ENCODE measurements at regions not wholly inside any gene's neighbourhood (a gene's known extent, or its start where the extent isn't known, plus 50 kb on each side); places are given as distances from the start of the nearest gene placed in this dataset.

DNA sequence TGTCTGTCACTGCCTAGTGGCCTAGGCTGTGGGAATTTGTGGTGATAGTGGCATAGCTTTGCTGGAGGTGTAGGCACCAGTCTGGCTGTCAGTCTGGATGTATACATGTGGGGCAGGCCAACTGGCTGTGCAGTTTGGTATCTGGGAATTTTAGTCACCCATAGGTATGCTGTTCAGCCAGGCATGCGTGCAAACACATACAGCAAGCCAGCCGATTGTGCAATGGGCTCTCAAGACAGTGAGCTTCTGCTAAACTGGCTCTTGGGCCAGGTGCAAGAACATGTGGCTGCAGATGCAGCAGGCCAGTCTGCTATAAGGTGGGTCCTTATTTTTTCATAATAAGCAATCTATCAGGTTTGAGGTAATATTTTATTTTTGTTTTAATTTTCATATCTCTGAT lies 87.1 kb upstream of the PLSCR5 start:
- ATAC-seq (no peak), DNase-seq (no peak)
- Histone ChIP-seq H3K36me3 (ENCODE audit: insufficient read depth in 1 of 2, low read depth in 1 of 2) (no peaks in the 10 kb centered on the region), H3K4me1 (no peaks in the 10 kb centered on the region), H3K9me3 (peaks cover 12% of the 10 kb centered on the region), H3K27ac (no peak overlapping the region), H3K27me3 (ENCODE audit: insufficient read depth in 3 of 3, low read length in 2 of 3) (no peaks in the 10 kb centered on the region), H3K4me3 (no peak overlapping the region)
- WGBS, 3 donors, result 93 to 96% (median 94%) methylated on average over 2 of the region's 2 CpGs
- TF ChIP-seq CTCF (IDR thresholded peaks at IDR 0.05), result no peak
- intact Hi-C loops (cut with DNase I), result no loop called here

DNA sequence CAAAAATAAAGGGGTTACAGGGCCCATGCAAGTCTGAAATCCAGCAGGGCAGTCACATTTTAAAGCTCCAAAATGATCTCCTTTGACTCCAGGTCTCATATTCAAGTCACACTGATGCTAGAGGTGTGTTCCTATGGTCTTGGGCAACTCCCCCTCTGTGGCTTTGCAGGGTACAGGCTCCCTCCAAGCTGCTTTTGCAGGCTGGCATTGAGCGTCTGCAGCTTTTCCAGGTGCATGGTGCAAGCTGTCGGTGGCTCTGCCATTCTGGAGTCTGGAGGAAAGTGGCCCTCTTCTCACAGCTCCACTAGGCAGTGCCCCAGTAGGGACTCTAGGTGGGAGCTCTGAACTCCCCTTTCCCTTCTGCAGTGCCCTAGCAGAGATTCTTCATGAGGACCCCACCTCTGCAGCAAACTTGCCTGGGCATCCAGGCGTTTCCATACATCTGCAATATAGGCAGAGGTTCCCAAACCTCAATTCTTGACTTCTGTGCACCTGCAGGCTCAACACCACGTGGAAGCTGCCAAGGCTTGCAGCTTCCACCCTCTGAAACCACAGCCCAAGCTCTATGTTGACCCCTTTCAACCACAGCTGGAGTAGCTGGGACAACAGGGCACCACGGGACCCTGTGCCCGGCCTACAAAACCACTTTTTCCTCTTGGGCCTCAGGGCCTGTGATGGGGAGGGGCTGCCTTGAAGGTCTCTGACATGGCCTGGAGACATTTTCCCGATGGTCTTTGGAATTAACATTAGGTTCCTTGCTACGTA lies 80.1 kb upstream of the PLSCR5 start:
- Histone ChIP-seq H3K36me3 (ENCODE audit: insufficient read depth in 1 of 2, low read depth in 1 of 2) (no peaks in the 10 kb centered on the region), H3K27me3 (ENCODE audit: insufficient read depth in 3 of 3, low read length in 2 of 3) (no peaks in the 10 kb centered on the region), H3K27ac (no peak overlapping the region), H3K4me1 (no peaks in the 10 kb centered on the region), H3K9me3 (peaks cover 4% of the 10 kb centered on the region), H3K4me3 (no peak overlapping the region)
- DNase-seq, result no peak
- intact Hi-C loops (cut with DNase I), result no loop called here
- WGBS, 3 donors, result 76 to 81% (median 80%) methylated on average over 8 of the region's 8 CpGs
- no peak for ATAC-seq
- TF ChIP-seq CTCF (IDR thresholded peaks at IDR 0.05), result no peak

DNA sequence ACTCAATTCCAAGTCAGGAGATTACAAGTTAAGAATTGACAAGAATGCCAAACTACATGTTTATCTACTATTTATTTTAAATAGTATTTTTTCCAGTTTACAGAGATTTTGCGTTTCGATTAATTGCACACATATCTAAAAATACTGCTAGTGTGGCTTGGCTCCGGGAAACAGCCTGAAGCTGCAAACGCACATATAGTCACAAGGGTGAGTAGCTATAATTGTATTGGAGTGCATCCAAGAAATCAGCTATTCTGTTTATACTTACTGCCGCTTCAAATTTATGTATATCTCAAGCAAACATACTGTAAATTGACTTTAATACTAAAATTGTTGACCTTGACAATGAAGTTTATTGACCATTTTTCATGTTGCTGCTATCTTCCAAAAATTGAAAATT lies 77.0 kb upstream of the PLSCR5 start:
- TF ChIP-seq CTCF (IDR thresholded peaks at IDR 0.05), result no peak
- ATAC-seq (no peak), DNase-seq (no peak)
- Histone ChIP-seq H3K27me3 (ENCODE audit: insufficient read depth in 3 of 3, low read length in 2 of 3) (no peaks in the 10 kb centered on the region), H3K4me1 (no peaks in the 10 kb centered on the region), H3K4me3 (no peak overlapping the region), H3K27ac (no peak overlapping the region), H3K36me3 (ENCODE audit: insufficient read depth in 1 of 2, low read depth in 1 of 2) (no peaks in the 10 kb centered on the region), H3K9me3 (no peaks in the 10 kb centered on the region)
- 48 to 53% (median 51%) methylated on average over 5 of the region's 5 CpGs for WGBS, 3 donors
- intact Hi-C loops (cut with DNase I), result no loop called here

GRCh38 chr3:146680617-146681016 lies 75.5 kb upstream of the PLSCR5 start:
- WGBS, 3 donors, result 62 to 71% (median 64%) methylated on average over 4 of the region's 4 CpGs
- H3K4me1 ChIP-seq, result no peaks in the 10 kb centered on the region
- no peaks in the 10 kb centered on the region for H3K36me3 ChIP-seq (ENCODE audit: insufficient read depth in 1 of 2, low read depth in 1 of 2)
- H3K9me3 ChIP-seq, result no peaks in the 10 kb centered on the region
- ATAC-seq (no peak), DNase-seq (no peak)
- H3K4me3 ChIP-seq, result no peak overlapping the region
- H3K27ac ChIP-seq, result no peak overlapping the region
- intact Hi-C loops (cut with DNase I), result no loop called here
- no peaks in the 10 kb centered on the region for H3K27me3 ChIP-seq (ENCODE audit: insufficient read depth in 3 of 3, low read length in 2 of 3)
- TF ChIP-seq CTCF (IDR thresholded peaks at IDR 0.05), result no peak

- DNase-seq (no peak), ATAC-seq (no peak)
- WGBS, 3 donors, result 67 to 70% (median 70%) methylated on average over 3 of the region's 3 CpGs
- no peaks in the 10 kb centered on the region for H3K9me3 ChIP-seq
- no peaks in the 10 kb centered on the region for H3K27me3 ChIP-seq (ENCODE audit: insufficient read depth in 3 of 3, low read length in 2 of 3)
- no peaks in the 10 kb centered on the region for H3K4me1 ChIP-seq
- intact Hi-C loops (cut with DNase I), result no loop called here
- H3K36me3 ChIP-seq (ENCODE audit: insufficient read depth in 1 of 2, low read depth in 1 of 2), result no peaks in the 10 kb centered on the region
- no peak overlapping the region for H3K27ac ChIP-seq
- no peak for TF ChIP-seq CTCF (IDR thresholded peaks at IDR 0.05)
- no peak overlapping the region for H3K4me3 ChIP-seq
Observed at GRCh38 chr3:146679995-146680394, 74.8 kb upstream of the PLSCR5 start.

Measured in psoas muscle (tissue), 7 donors.